HepG2 (cell line): ENCODE measurements at regions not wholly inside any gene's neighbourhood (a gene's known extent, or its start where the extent isn't known, plus 50 kb on each side); places are given as distances from the start of the nearest gene placed in this dataset.

Experiments
- ASH2L ChIP-seq: fragments of 300-600, 200-600 bp; sonication (generic); IDR thresholded peaks from 2 replicates; pipeline ENCODE4 v1.7.0; 2017; ENCODE audit warnings: low read depth, mild to moderate bottlenecking, moderate library complexity, mixed read lengths, low read length; ENCODE audit not compliant: insufficient read length
- CBX1 ChIP-seq: IDR thresholded peaks from one replicate; pipeline ENCODE4 v1.6.1; 2016; ENCODE audit warnings: antibody characterized with exemption, low read depth
- NFE2L1 ChIP-seq: sonication (generic); formaldehyde crosslinking; IDR thresholded peaks from 2 replicates; pipeline ENCODE4 v1.4.0; 2020; ENCODE audit warnings: missing genetic modification reagents, mild to moderate bottlenecking, borderline replicate concordance
- NPAS2 ChIP-seq: sonication (generic); formaldehyde crosslinking; IDR thresholded peaks from 2 replicates; pipeline ENCODE4 v1.8.0; 2022; ENCODE audit warnings: mild to moderate bottlenecking, missing genetic modification reagents, borderline replicate concordance
- POLR2A ChIP-seq, 2 experiments: IDR thresholded peaks; 2 replicates each; pipeline ENCODE4 v1.6.1; 2011; ENCODE audit warnings: low read depth in 2 of 2, low read length in 2 of 2, mild to moderate bottlenecking in 1 of 2, moderate library complexity in 1 of 2; ENCODE audit not compliant: insufficient read depth in 1 of 2
- SUZ12 ChIP-seq: fragments of 150-350 bp; IDR thresholded peaks from 2 replicates; pipeline ENCODE4 v1.6.1; 2014; ENCODE audit warnings: low read depth, low read length
- ZBTB20 ChIP-seq: sonication (generic); formaldehyde crosslinking; IDR thresholded peaks from 2 replicates; pipeline ENCODE4 v1.8.1; 2023; ENCODE audit warnings: missing genetic modification reagents, low read depth, mild to moderate bottlenecking, borderline replicate concordance
- ZNF160 ChIP-seq: sonication (generic); formaldehyde crosslinking; IDR thresholded peaks from 2 replicates; pipeline ENCODE4 v1.8.0; 2022; ENCODE audit warnings: mild to moderate bottlenecking, inconsistent platforms, missing genetic modification reagents
- ZNF274 ChIP-seq: sonication (generic); formaldehyde crosslinking; IDR thresholded peaks from 2 replicates; pipeline ENCODE4 v1.5.1; 2020; ENCODE audit warnings: mild to moderate bottlenecking, missing genetic modification reagents
- ZNF549 ChIP-seq: sonication (generic); formaldehyde crosslinking; IDR thresholded peaks from 2 replicates; pipeline ENCODE4 v1.5.0; 2020; ENCODE audit warnings: missing genetic modification reagents
- TF ChIP-seq, protein P1 (sequence below): sonication (generic); formaldehyde crosslinking; IDR thresholded peaks from 2 replicates; pipeline ENCODE4 v1.4.0; 2020; ENCODE audit warnings: missing genetic modification reagents
- TF ChIP-seq, protein P2 (sequence below): sonication (generic); formaldehyde crosslinking; IDR thresholded peaks from 2 replicates; pipeline ENCODE4 v1.5.1; 2020; ENCODE audit warnings: mild to moderate bottlenecking, missing genetic modification reagents, borderline replicate concordance
- TF ChIP-seq, protein P3 (sequence below): IDR thresholded peaks from 2 replicates; pipeline ENCODE4 v1.6.1; 2012; ENCODE audit warnings: inconsistent platforms

DNA sequence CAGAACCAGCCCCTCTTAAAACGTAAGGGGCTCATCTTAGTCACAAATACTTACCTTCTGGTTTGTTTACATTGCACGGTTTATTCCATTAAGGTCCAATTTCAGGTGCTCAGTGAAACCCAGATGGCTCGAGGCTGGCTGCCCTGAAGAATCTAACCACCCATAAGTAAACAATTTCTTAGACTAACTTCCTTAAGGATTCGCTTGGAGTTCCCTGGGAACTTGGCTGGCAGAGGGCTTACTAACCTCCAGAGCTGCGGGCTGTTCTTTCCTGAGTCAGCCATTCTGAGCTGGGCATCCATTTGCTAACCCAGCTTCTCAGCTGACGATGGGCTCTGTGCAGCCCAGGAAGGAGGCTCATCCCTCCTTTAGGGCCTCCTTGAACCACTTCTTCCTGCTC, 262.1 kb downstream of the FGF9 start:
- TF ChIP-seq ZBTB20 = no peak
- no peak for TF ChIP-seq CBX1
- no peak for TF ChIP-seq NFE2L1 (CRISPR knock-in tag)
- no peak for TF ChIP-seq NPAS2
- no peak for TF ChIP-seq POLR2A (IDR thresholded peaks at IDR 0.05; ENCODE audit: insufficient read depth in 1 of 2, low read depth in 2 of 2, low read length in 2 of 2)
- no peak for TF ChIP-seq ZNF274 (CRISPR knock-in tag)
- no peak for TF ChIP-seq ASH2L
- TF ChIP-seq, protein P1, sequence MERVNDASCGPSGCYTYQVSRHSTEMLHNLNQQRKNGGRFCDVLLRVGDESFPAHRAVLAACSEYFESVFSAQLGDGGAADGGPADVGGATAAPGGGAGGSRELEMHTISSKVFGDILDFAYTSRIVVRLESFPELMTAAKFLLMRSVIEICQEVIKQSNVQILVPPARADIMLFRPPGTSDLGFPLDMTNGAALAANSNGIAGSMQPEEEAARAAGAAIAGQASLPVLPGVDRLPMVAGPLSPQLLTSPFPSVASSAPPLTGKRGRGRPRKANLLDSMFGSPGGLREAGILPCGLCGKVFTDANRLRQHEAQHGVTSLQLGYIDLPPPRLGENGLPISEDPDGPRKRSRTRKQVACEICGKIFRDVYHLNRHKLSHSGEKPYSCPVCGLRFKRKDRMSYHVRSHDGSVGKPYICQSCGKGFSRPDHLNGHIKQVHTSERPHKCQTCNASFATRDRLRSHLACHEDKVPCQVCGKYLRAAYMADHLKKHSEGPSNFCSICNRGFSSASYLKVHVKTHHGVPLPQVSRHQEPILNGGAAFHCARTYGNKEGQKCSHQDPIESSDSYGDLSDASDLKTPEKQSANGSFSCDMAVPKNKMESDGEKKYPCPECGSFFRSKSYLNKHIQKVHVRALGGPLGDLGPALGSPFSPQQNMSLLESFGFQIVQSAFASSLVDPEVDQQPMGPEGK = no peak
- TF ChIP-seq SUZ12 = no peak
- TF ChIP-seq, protein P2, sequence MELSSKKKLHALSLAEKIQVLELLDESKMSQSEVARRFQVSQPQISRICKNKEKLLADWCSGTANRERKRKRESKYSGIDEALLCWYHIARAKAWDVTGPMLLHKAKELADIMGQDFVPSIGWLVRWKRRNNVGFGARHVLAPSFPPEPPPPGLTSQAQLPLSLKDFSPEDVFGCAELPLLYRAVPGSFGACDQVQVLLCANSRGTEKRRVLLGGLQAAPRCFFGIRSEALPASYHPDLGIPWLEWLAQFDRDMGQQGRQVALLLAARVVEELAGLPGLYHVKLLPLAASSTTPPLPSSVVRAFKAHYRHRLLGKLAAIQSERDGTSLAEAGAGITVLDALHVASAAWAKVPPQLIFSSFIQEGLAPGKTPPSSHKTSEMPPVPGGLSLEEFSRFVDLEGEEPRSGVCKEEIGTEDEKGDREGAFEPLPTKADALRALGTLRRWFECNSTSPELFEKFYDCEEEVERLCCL (CRISPR knock-in tag) = no peak
- TF ChIP-seq ZNF160 = no peak
- no peak for TF ChIP-seq ZNF549
- TF ChIP-seq, protein P3, sequence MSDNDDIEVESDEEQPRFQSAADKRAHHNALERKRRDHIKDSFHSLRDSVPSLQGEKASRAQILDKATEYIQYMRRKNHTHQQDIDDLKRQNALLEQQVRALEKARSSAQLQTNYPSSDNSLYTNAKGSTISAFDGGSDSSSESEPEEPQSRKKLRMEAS = no peak
